A549 (cell line): ENCODE measurements at regions not wholly inside any gene's neighbourhood (a gene's known extent, or its start where the extent isn't known, plus 50 kb on each side); places are given as distances from the start of the nearest gene placed in this dataset.

Experiments
- ATAC-seq, 2 experiments: fragments of 200-7000 bp in 1 of 2; fragments of >200 bp in 1 of 2; cut with Nextera tagmentation in 1 of 2; cut with Tn5 transposase in 1 of 2; 3 replicates each; pipeline versions ENCODE4 v1.8.0 to v1.9.1; 2018 to 2020; ENCODE audit warnings: mild to moderate bottlenecking in 1 of 2, moderate library complexity in 1 of 2
- CTCF ChIA-PET: fragments of 300-600 bp; sonication (Branson Sonifier 250); formaldehyde crosslinking; extraction: SDS; loops from one replicate; lab custom pipeline; 2021; ENCODE audit warnings: antibody characterized with exemption, inconsistent platforms; lab: Yijun Ruan, JAX
- POLR2A ChIA-PET: fragments of 350-600 bp; formaldehyde crosslinking; extraction: SDS; loops from one replicate; lab custom pipeline; 2021; ENCODE audit warnings: antibody characterized with exemption, inconsistent platforms; lab: Yijun Ruan, JAX
- DNase-seq, 2 experiments: peaks; one replicate each; pipeline versions ENCODE4 v3.0.0 to v3.0.0-alpha.2; 2011 to 2016; ENCODE audit warnings: low read depth in 1 of 2, low spot score in 1 of 2
- FAIRE-seq: peaks from 2 replicates; lab custom pipeline; 2011; peaks lifted over from hg19 to GRCh38; lab: Jason Lieb, UNC
- H3K27ac ChIP-seq, 2 experiments: fragments of >200 bp; sonication (Bioruptor Twin); formaldehyde crosslinking; 3 replicates each; pipeline ENCODE4 v1.5.1; 2016 to 2017
- H3K4me1 ChIP-seq: fragments of >200 bp; sonication (Bioruptor Twin); formaldehyde crosslinking; 3 replicates; pipeline ENCODE4 v1.6.1; 2016
- H3K4me2 ChIP-seq: fragments of >200 bp; sonication (Bioruptor Twin); formaldehyde crosslinking; 3 replicates; pipeline ENCODE4 v1.6.1; 2016
- H3K4me3 ChIP-seq: fragments of >200 bp; sonication (Bioruptor Twin); formaldehyde crosslinking; 3 replicates; pipeline ENCODE4 v1.5.1; 2016
- H3K9me3 ChIP-seq: fragments of >200 bp; sonication (Bioruptor Twin); formaldehyde crosslinking; 3 replicates; pipeline ENCODE4 v1.6.1; 2016
- BHLHE40 ChIP-seq: IDR thresholded peaks from 2 replicates; pipeline ENCODE4 v1.6.1; 2012; ENCODE audit warnings: low read depth, low read length, inconsistent platforms
- CBX8 ChIP-seq: fragments of 200-600 bp; sonication (generic); IDR thresholded peaks from 2 replicates; pipeline ENCODE4 v1.6.1; 2016
- CEBPB ChIP-seq, 2 experiments: fragments of >200 bp in 1 of 2; sonication (Bioruptor Twin) in 1 of 2; formaldehyde crosslinking in 1 of 2; IDR thresholded peaks; 2 replicates each; pipeline ENCODE4 v1.6.1; 2012 to 2016
- EHF ChIP-seq: fragments of 250-450 bp; sonication (Bioruptor Pico); IDR thresholded peaks from 2 replicates; pipeline ENCODE4 v1.5.0; 2020; ENCODE audit warnings: mild to moderate bottlenecking
- EP300 ChIP-seq, 2 experiments: fragments of >200 bp; sonication (Bioruptor Twin); formaldehyde crosslinking; IDR thresholded peaks; 2 replicates in 1 of 2; 3 replicates in 1 of 2; pipeline ENCODE4 v1.6.1; 2016 to 2017
- ESRRA ChIP-seq: fragments of 150-350 bp; IDR thresholded peaks from 2 replicates; pipeline ENCODE4 v1.6.1; 2014; ENCODE audit warnings: mild to moderate bottlenecking, low read length, borderline replicate concordance
- FOXS1 ChIP-seq: fragments of 250-450 bp; sonication (Bioruptor Pico); IDR thresholded peaks from 2 replicates; pipeline ENCODE4 v1.5.0; 2020; ENCODE audit warnings: mild to moderate bottlenecking, moderate library complexity
- GATA3 ChIP-seq: IDR thresholded peaks from 2 replicates; pipeline ENCODE4 v1.6.1; 2012; ENCODE audit warnings: borderline replicate concordance
- HOXB13 ChIP-seq: fragments of 250-450 bp; sonication (Bioruptor Pico); IDR thresholded peaks from 2 replicates; pipeline ENCODE4 v1.5.0; 2020; ENCODE audit warnings: low read depth, mild to moderate bottlenecking, moderate library complexity
- HOXB5 ChIP-seq: fragments of 250-450 bp; sonication (Bioruptor Pico); IDR thresholded peaks from 2 replicates; pipeline ENCODE4 v1.5.0; 2020; ENCODE audit warnings: mild to moderate bottlenecking, moderate library complexity
- JUNB ChIP-seq: fragments of >200 bp; sonication (Bioruptor Twin); formaldehyde crosslinking; IDR thresholded peaks from 2 replicates; pipeline ENCODE4 v1.6.1; 2016
- MAX ChIP-seq: IDR thresholded peaks from 2 replicates; pipeline ENCODE4 v1.6.1; 2012
- MYC ChIP-seq: IDR thresholded peaks from 2 replicates; pipeline ENCODE4 v1.6.1; 2012; ENCODE audit warnings: mild to moderate bottlenecking, inconsistent platforms, low read length, improper control_type of control experiment, borderline replicate concordance
- NPAS2 ChIP-seq: fragments of 250-450 bp; sonication (Bioruptor Pico); IDR thresholded peaks from 2 replicates; pipeline ENCODE4 v1.8.0; 2022; ENCODE audit warnings: mild to moderate bottlenecking, moderate library complexity, borderline replicate concordance
- PHF8 ChIP-seq: fragments of 200-600 bp; sonication (generic); IDR thresholded peaks from 2 replicates; pipeline ENCODE4 v1.6.1; 2016; ENCODE audit warnings: low read depth, mild to moderate bottlenecking, antibody characterized with exemption, moderate library complexity, borderline replicate concordance
- RAD21 ChIP-seq, 2 experiments: fragments of >200 bp in 1 of 2; sonication (Bioruptor Twin) in 1 of 2; formaldehyde crosslinking in 1 of 2; IDR thresholded peaks in 1 of 2; conservative IDR thresholded peaks in 1 of 2; 2 replicates in 1 of 2; 3 replicates in 1 of 2; pipeline ENCODE4 v1.6.1; 2012 to 2018; ENCODE audit warnings: inconsistent platforms in 1 of 2
- RNF2 ChIP-seq: fragments of 200-600 bp; sonication (generic); IDR thresholded peaks from 2 replicates; pipeline ENCODE4 v1.6.1; 2016; ENCODE audit warnings: low read depth, mild to moderate bottlenecking, antibody characterized with exemption, moderate library complexity, borderline replicate concordance
- SMC3 ChIP-seq: fragments of >200 bp; sonication (Bioruptor Twin); formaldehyde crosslinking; IDR thresholded peaks from 3 replicates; pipeline ENCODE4 v1.6.1; 2018; ENCODE audit warnings: inconsistent platforms
- ZC3H11A ChIP-seq: fragments of 450-650 bp; IDR thresholded peaks from 2 replicates; pipeline ENCODE4 v1.6.1; 2014; ENCODE audit warnings: antibody characterized with exemption, mild to moderate bottlenecking
- ZNF302 ChIP-seq: fragments of 250-450 bp; sonication (Bioruptor Pico); IDR thresholded peaks from 2 replicates; pipeline ENCODE4 v1.9.0; 2021; ENCODE audit warnings: inconsistent platforms, mild to moderate bottlenecking, moderate library complexity
- ZSCAN20 ChIP-seq: fragments of 250-450 bp; sonication (Bioruptor Pico); IDR thresholded peaks from 2 replicates; pipeline ENCODE4 v1.8.0; 2022; ENCODE audit warnings: mild to moderate bottlenecking, moderate library complexity
- WGBS: methylation state at CpG from one replicate; pipeline ENCODE4 v1.1.6; 2017; ENCODE audit errors: missing lambda C conversion rate; 5-methylcytosine and 5-hydroxymethylcytosine counted together
- TF ChIP-seq, protein P1 (sequence below): fragments of >200 bp; sonication (Bioruptor Twin); formaldehyde crosslinking; IDR thresholded peaks from 3 replicates; pipeline ENCODE4 v1.5.1; 2016
- TF ChIP-seq, protein P2 (sequence below): fragments of 200-600 bp; sonication (generic); IDR thresholded peaks from 2 replicates; pipeline ENCODE4 v1.6.1; 2016; ENCODE audit warnings: antibody characterized with exemption, mild to moderate bottlenecking, moderate library complexity
- TF ChIP-seq, protein P3 (sequence below): fragments of >200 bp; sonication (Bioruptor Twin); formaldehyde crosslinking; IDR thresholded peaks from 2 replicates; pipeline ENCODE4 v1.6.1; 2016
- TF ChIP-seq, protein P4 (sequence below): IDR thresholded peaks from 2 replicates; pipeline ENCODE4 v1.6.1; 2012
- TF ChIP-seq, protein P5 (sequence below): IDR thresholded peaks from 2 replicates; pipeline ENCODE4 v1.6.1; 2012; ENCODE audit warnings: low read depth, borderline replicate concordance

DNA sequence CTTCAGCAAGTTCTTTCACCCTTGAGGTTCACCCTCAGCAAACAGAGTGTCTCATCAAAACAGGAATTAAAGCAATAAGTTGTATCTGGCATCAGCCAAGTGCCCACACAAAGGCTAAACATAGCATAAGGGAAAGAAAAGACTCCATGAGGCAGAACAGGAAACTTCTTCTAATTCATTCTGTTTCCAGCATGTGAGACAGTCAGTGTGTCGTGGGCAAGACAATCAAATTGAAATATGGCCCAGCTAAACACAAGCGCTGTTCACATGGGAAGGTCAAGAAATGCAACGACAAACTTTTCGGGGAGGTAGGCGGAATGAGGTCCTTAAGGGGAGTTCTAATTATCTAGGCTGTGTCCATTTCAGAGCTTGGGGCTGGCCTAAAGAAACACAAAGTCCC lies 393.4 kb downstream of the HAPSTR1 start:
- Histone ChIP-seq H3K4me1 (no peaks in the 10 kb centered on the region), H3K4me2 (no peak overlapping the region), H3K4me3 (no peak overlapping the region), H3K9me3 (no peaks in the 10 kb centered on the region), H3K27ac (no peak overlapping the region)
- DNase-seq (no peak), ATAC-seq (no peak), FAIRE-seq (no peak)
- no peak for TF ChIP-seq PHF8
- TF ChIP-seq, protein P1, sequence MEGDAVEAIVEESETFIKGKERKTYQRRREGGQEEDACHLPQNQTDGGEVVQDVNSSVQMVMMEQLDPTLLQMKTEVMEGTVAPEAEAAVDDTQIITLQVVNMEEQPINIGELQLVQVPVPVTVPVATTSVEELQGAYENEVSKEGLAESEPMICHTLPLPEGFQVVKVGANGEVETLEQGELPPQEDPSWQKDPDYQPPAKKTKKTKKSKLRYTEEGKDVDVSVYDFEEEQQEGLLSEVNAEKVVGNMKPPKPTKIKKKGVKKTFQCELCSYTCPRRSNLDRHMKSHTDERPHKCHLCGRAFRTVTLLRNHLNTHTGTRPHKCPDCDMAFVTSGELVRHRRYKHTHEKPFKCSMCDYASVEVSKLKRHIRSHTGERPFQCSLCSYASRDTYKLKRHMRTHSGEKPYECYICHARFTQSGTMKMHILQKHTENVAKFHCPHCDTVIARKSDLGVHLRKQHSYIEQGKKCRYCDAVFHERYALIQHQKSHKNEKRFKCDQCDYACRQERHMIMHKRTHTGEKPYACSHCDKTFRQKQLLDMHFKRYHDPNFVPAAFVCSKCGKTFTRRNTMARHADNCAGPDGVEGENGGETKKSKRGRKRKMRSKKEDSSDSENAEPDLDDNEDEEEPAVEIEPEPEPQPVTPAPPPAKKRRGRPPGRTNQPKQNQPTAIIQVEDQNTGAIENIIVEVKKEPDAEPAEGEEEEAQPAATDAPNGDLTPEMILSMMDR: no peak
- TF ChIP-seq ZNF302 (CRISPR knock-in tag): no peak
- TF ChIP-seq SMC3: no peak
- TF ChIP-seq, protein P2, sequence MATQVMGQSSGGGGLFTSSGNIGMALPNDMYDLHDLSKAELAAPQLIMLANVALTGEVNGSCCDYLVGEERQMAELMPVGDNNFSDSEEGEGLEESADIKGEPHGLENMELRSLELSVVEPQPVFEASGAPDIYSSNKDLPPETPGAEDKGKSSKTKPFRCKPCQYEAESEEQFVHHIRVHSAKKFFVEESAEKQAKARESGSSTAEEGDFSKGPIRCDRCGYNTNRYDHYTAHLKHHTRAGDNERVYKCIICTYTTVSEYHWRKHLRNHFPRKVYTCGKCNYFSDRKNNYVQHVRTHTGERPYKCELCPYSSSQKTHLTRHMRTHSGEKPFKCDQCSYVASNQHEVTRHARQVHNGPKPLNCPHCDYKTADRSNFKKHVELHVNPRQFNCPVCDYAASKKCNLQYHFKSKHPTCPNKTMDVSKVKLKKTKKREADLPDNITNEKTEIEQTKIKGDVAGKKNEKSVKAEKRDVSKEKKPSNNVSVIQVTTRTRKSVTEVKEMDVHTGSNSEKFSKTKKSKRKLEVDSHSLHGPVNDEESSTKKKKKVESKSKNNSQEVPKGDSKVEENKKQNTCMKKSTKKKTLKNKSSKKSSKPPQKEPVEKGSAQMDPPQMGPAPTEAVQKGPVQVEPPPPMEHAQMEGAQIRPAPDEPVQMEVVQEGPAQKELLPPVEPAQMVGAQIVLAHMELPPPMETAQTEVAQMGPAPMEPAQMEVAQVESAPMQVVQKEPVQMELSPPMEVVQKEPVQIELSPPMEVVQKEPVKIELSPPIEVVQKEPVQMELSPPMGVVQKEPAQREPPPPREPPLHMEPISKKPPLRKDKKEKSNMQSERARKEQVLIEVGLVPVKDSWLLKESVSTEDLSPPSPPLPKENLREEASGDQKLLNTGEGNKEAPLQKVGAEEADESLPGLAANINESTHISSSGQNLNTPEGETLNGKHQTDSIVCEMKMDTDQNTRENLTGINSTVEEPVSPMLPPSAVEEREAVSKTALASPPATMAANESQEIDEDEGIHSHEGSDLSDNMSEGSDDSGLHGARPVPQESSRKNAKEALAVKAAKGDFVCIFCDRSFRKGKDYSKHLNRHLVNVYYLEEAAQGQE: no peak
- TF ChIP-seq HOXB5 (CRISPR knock-in tag): no peak
- TF ChIP-seq, protein P3, sequence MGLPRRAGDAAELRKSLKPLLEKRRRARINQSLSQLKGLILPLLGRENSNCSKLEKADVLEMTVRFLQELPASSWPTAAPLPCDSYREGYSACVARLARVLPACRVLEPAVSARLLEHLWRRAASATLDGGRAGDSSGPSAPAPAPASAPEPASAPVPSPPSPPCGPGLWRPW: no peak
- no peak for TF ChIP-seq HOXB13 (CRISPR knock-in tag)
- no peak for TF ChIP-seq EHF (CRISPR knock-in tag)
- no peak for TF ChIP-seq CBX8
- no peak for TF ChIP-seq NPAS2 (CRISPR knock-in tag)
- TF ChIP-seq, protein P4, sequence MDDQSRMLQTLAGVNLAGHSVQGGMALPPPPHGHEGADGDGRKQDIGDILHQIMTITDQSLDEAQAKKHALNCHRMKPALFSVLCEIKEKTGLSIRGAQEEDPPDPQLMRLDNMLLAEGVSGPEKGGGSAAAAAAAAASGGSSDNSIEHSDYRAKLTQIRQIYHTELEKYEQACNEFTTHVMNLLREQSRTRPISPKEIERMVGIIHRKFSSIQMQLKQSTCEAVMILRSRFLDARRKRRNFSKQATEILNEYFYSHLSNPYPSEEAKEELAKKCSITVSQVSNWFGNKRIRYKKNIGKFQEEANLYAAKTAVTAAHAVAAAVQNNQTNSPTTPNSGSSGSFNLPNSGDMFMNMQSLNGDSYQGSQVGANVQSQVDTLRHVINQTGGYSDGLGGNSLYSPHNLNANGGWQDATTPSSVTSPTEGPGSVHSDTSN: no peak
- no peak for TF ChIP-seq MYC
- no peak for TF ChIP-seq FOXS1 (CRISPR knock-in tag)
- TF ChIP-seq RNF2: no peak
- TF ChIP-seq ZSCAN20 (CRISPR knock-in tag): no peak
- no peak for TF ChIP-seq ZC3H11A
- TF ChIP-seq BHLHE40: no peak
- WGBS: 48% methylated on average over 5 of the region's 5 CpGs
- ChIA-PET POLR2A (no interaction called here), CTCF (no interaction called here)

DNA sequence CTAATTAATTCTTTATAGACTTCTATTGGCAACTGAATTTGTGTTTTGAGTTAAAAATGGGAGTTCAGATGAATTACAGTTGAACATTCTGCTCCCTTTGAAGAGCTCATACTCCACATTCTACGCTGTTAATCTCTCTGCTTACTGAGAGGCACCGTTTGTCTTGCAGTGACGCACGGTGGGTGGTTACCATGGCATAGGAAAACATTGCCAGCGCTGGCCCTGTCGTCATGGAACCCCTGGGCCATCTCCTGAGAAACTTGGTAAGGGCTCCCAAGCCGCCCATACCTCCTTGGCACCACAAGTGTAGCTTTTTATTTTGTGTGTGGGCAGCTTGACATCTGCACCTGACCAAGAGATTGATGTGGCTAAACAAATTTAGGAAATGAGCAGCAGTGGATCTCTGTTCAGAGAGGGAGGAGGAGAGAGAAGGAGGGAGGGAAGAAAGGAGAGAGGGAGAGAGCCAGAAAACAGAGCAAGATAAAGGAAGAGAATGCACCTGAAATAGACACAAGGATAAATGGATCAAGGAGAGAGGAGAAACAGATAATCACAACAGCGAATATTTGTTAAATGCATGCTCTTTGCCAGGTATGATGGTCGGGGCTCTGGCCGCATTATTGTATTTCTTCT lies 398.5 kb downstream of the HAPSTR1 start:
- ChIA-PET POLR2A (no interaction called here), CTCF (interaction anchor here (1.2 kb wide), 1 partner anchor 13 kb away, joined by 3 read pairs; no protein-coding TSS in a partner anchor)
- H3K27ac ChIP-seq: no peak overlapping the region
- TF ChIP-seq BHLHE40: no peak
- TF ChIP-seq EHF (CRISPR knock-in tag): no peak
- TF ChIP-seq, protein P2: no peak
- TF ChIP-seq CEBPB (IDR thresholded peaks at IDR 0.05): no peak
- TF ChIP-seq EP300 (IDR thresholded peaks at IDR 0.05): no peak
- no peak for TF ChIP-seq ESRRA
- TF ChIP-seq RAD21 (conservative IDR thresholded peaks at IDR 0.05 in 1 of 2, IDR thresholded peaks at IDR 0.05 in 1 of 2): no peak
- no peak for TF ChIP-seq JUNB
- no peak for TF ChIP-seq GATA3
- TF ChIP-seq, protein P5, sequence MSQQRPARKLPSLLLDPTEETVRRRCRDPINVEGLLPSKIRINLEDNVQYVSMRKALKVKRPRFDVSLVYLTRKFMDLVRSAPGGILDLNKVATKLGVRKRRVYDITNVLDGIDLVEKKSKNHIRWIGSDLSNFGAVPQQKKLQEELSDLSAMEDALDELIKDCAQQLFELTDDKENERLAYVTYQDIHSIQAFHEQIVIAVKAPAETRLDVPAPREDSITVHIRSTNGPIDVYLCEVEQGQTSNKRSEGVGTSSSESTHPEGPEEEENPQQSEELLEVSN: no peak
- no peak for TF ChIP-seq MAX
- no peak for TF ChIP-seq ZSCAN20 (CRISPR knock-in tag)

More for the DNA sequence above, 398.5 kb downstream of the HAPSTR1 start:
- H3K4me2 ChIP-seq: no peak overlapping the region
- 7% methylated on average over 10 of the region's 10 CpGs for WGBS
- FAIRE-seq (no peak), ATAC-seq (peak in 1 of 2 experiments; percentile 56; a peak in 1 of 6 replicates), DNase-seq (peak in 1 of 2 experiments; percentile 8)
- no peaks in the 10 kb centered on the region for H3K4me1 ChIP-seq
- no peaks in the 10 kb centered on the region for H3K9me3 ChIP-seq
- no peak overlapping the region for H3K4me3 ChIP-seq
